ENCODE measurements at regions not wholly inside any gene's neighbourhood (a gene's known extent, or its start where the extent isn't known, plus 50 kb on each side); places are given as distances from the start of the nearest gene placed in this dataset.

- Histone ChIP-seq H3K27me3 (ENCODE audit: insufficient read depth, low read length) (no peaks in the 10 kb centered on the region), H4K5ac (ENCODE audit: insufficient read length, low read depth, low read length) (no peak overlapping the region), H3K79me2 (ENCODE audit: insufficient read depth, low read length) (no peaks in the 10 kb centered on the region), H2AK5ac (ENCODE audit: insufficient read length, low read length) (no peak overlapping the region), H3K14ac (ENCODE audit: insufficient read depth, low read length) (no peak overlapping the region), H3K79me1 (ENCODE audit: insufficient read depth, low read depth, low read length, poor library complexity, severe bottlenecking) (no peaks in the 10 kb centered on the region), H2BK120ac (ENCODE audit: low read depth, low read length, poor library complexity, severe bottlenecking) (no peak overlapping the region), H3K9ac (ENCODE audit: extremely low read depth, insufficient read length, low read length) (no peak overlapping the region), H3K4me1 (ENCODE audit: insufficient read depth, low read length) (no peaks in the 10 kb centered on the region), H3K18ac (ENCODE audit: insufficient read length, low read depth, low read length) (no peak overlapping the region), H4K91ac (ENCODE audit: insufficient read length, low read depth, low read length) (no peak overlapping the region), H3K23me2 (ENCODE audit: insufficient read length, low read depth, low read length, poor library complexity, severe bottlenecking) (no peaks in the 10 kb centered on the region), H2AFZ (ENCODE audit: low read length) (no peak overlapping the region), H3K56ac (ENCODE audit: insufficient read length, low read depth, low read length) (no peak overlapping the region), H2BK5ac (ENCODE audit: insufficient read length, low read length) (no peak overlapping the region), H3K27ac (ENCODE audit: insufficient read length, low read depth, low read length) (no peak overlapping the region), H3K4ac (ENCODE audit: low read depth, low read length) (no peak overlapping the region), H4K8ac (replicated peaks; ENCODE audit: insufficient read length, low read depth, low read length) (no peak overlapping the region), H2BK15ac (ENCODE audit: low read depth, low read length) (no peak overlapping the region), H3T11ph (ENCODE audit: low read length) (no peak overlapping the region), H3K4me2 (ENCODE audit: insufficient read depth, insufficient read length, low read length) (no peak overlapping the region), H2BK12ac (ENCODE audit: insufficient read length, low read depth, low read length) (no peak overlapping the region), H4K20me1 (ENCODE audit: control insufficient read depth, insufficient read depth, insufficient read length) (no peaks in the 10 kb centered on the region), H3K23ac (ENCODE audit: insufficient read length, low read depth, low read length) (no peak overlapping the region), H2BK20ac (ENCODE audit: low read depth, low read length, poor library complexity, severe bottlenecking) (no peak overlapping the region), H3K9me3 (ENCODE audit: control insufficient read depth, low read depth, low read length) (no peaks in the 10 kb centered on the region)
- WGBS (ENCODE audit: extremely low coverage, insufficient read length, low lambda C conversion rate): no CpG with 5 or more reads among the region's 7 CpGs
- DNase-seq: no peak
- Mint-ChIP-seq H3K27me3 (ENCODE audit: low read depth) (no peaks in the 10 kb centered on the region), H3K27ac (no peak overlapping the region; a peak in 1 of 7 replicates), H3K4me3 (no peak overlapping the region), H3K9me3 (no peaks in the 10 kb centered on the region), H3K36me3 (ENCODE audit: insufficient read depth in 1 of 3, low read depth in 3 of 3) (no peaks in the 10 kb centered on the region), H3K4me1 (no peaks in the 10 kb centered on the region)
- TF ChIP-seq CTCF (conservative IDR thresholded peaks at IDR 0.05): no peak
Measured at GRCh38 chr9:28563291-28563934, 990.1 kb upstream of the C9orf72 start.

All from H9 (cell line).